Esophagus muscularis mucosa (tissue), 4 donors: ENCODE measurements at regions not wholly inside any gene's neighbourhood (a gene's known extent, or its start where the extent isn't known, plus 50 kb on each side); places are given as distances from the start of the nearest gene placed in this dataset.

Experiments used
- EP300 ChIP-seq: sonication (generic); formaldehyde crosslinking; IDR thresholded peaks from one replicate; pipeline ENCODE4 v1.6.1; 2017; ENCODE audit warnings: antibody characterized with exemption
- POLR2A ChIP-seq: fragments of 450-650 bp; IDR thresholded peaks from one replicate; pipeline ENCODE4 v1.6.1; 2017; ENCODE audit warnings: antibody characterized with exemption, moderate library complexity, mild to moderate bottlenecking, low read depth
- POLR2AphosphoS5 ChIP-seq, 2 donors: sonication (generic); formaldehyde crosslinking; IDR thresholded peaks; one replicate each; pipeline ENCODE4 v1.6.1; 2017; ENCODE audit warnings: antibody characterized with exemption in 2 of 2
- TF ChIP-seq, protein P1 (sequence below), 3 experiments: fragments of 200-600 bp in 2 of 3; fragments of 450-650 bp in 1 of 3; sonication (generic) in 2 of 3; IDR thresholded peaks; one replicate each; pipeline ENCODE4 v1.5.1; 2017 to 2019; ENCODE audit warnings: antibody characterized with exemption in 3 of 3, mild to moderate bottlenecking in 2 of 3, moderate library complexity in 1 of 3

DNA sequence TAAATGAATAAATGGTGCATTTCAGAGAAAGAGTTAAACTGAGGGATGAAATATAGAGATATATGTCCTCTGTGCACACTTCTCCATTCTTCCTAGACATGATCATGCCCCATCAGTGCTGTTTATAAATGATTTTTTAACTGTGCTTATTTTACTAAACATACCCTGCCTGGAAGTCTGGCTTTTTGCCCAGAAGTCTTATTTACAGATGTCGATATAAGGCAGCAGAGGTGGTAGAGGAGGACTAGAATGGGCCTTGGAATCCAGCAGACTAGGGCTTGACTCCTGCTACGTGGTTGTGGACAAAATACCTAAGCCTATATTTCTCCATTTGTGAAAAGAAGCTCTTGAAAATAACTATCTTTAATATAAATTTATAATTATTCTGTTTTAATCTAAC lies 355.5 kb downstream of the RAD51AP2 start:
- TF ChIP-seq POLR2AphosphoS5 (IDR thresholded peaks at IDR 0.05) (no peak), POLR2A (no peak), EP300 (no peak)
- TF ChIP-seq, protein P1, sequence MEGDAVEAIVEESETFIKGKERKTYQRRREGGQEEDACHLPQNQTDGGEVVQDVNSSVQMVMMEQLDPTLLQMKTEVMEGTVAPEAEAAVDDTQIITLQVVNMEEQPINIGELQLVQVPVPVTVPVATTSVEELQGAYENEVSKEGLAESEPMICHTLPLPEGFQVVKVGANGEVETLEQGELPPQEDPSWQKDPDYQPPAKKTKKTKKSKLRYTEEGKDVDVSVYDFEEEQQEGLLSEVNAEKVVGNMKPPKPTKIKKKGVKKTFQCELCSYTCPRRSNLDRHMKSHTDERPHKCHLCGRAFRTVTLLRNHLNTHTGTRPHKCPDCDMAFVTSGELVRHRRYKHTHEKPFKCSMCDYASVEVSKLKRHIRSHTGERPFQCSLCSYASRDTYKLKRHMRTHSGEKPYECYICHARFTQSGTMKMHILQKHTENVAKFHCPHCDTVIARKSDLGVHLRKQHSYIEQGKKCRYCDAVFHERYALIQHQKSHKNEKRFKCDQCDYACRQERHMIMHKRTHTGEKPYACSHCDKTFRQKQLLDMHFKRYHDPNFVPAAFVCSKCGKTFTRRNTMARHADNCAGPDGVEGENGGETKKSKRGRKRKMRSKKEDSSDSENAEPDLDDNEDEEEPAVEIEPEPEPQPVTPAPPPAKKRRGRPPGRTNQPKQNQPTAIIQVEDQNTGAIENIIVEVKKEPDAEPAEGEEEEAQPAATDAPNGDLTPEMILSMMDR (IDR thresholded peaks at IDR 0.05): no peak
